RWPE2 (cell line): ENCODE measurements at regions not wholly inside any gene's neighbourhood (a gene's known extent, or its start where the extent isn't known, plus 50 kb on each side); places are given as distances from the start of the nearest gene placed in this dataset.

Experiments
- ATAC-seq: fragments of 200-7000 bp; cut with Tn5 transposase; 3 replicates; pipeline ENCODE4 v1.9.1; 2021; ENCODE audit warnings: low read depth
- DNase-seq: peaks from one replicate; pipeline ENCODE4 v3.0.0-alpha.2; 2020; ENCODE audit warnings: low spot score
- H3K27ac ChIP-seq: fragments of 450-650 bp; 2 replicates; pipeline ENCODE4 v1.5.1; 2017; ENCODE audit warnings: mild to moderate bottlenecking; ENCODE audit not compliant: poor library complexity, severe bottlenecking
- H3K27me3 ChIP-seq: fragments of 250-450 bp; sonication (Bioruptor Pico); 2 replicates; pipeline ENCODE4 v1.5.1; 2021; ENCODE audit warnings: mild to moderate bottlenecking, moderate library complexity; ENCODE audit not compliant: insufficient read depth, poor library complexity, severe bottlenecking
- H3K36me3 ChIP-seq: fragments of 250-450 bp; sonication (Bioruptor Pico); 2 replicates; pipeline ENCODE4 v1.5.1; 2020; ENCODE audit warnings: low read depth, mild to moderate bottlenecking, moderate library complexity
- H3K4me1 ChIP-seq: fragments of 250-450 bp; sonication (Bioruptor Pico); 2 replicates; pipeline ENCODE4 v1.5.1; 2021; ENCODE audit warnings: mild to moderate bottlenecking, moderate library complexity; ENCODE audit not compliant: insufficient read depth, poor library complexity, severe bottlenecking
- H3K4me3 ChIP-seq: fragments of 250-450 bp; sonication (Bioruptor Pico); 2 replicates; pipeline ENCODE4 v1.5.1; 2021; ENCODE audit warnings: mild to moderate bottlenecking, moderate library complexity; ENCODE audit not compliant: severe bottlenecking
- H3K9me3 ChIP-seq: fragments of 250-450 bp; sonication (Bioruptor Pico); 2 replicates; pipeline ENCODE4 v1.5.1; 2021; ENCODE audit warnings: mild to moderate bottlenecking, moderate library complexity; ENCODE audit not compliant: severe bottlenecking
- TF ChIP-seq, protein P1 (sequence below): fragments of 450-650 bp; IDR thresholded peaks from one replicate; pipeline ENCODE4 v1.5.1; 2017; ENCODE audit warnings: mild to moderate bottlenecking, moderate library complexity; ENCODE audit not compliant: poor library complexity, severe bottlenecking

GRCh38 chr20:22887796-22888195, 147.3 kb upstream of the SSTR4 start:
- DNase-seq (no peak), ATAC-seq (no peak)
- Histone ChIP-seq H3K9me3 (no peaks in the 10 kb centered on the region), H3K27me3 (no peaks in the 10 kb centered on the region), H3K27ac (no peak overlapping the region), H3K4me3 (no peak overlapping the region), H3K4me1 (no peaks in the 10 kb centered on the region), H3K36me3 (no peaks in the 10 kb centered on the region)
- TF ChIP-seq, protein P1, sequence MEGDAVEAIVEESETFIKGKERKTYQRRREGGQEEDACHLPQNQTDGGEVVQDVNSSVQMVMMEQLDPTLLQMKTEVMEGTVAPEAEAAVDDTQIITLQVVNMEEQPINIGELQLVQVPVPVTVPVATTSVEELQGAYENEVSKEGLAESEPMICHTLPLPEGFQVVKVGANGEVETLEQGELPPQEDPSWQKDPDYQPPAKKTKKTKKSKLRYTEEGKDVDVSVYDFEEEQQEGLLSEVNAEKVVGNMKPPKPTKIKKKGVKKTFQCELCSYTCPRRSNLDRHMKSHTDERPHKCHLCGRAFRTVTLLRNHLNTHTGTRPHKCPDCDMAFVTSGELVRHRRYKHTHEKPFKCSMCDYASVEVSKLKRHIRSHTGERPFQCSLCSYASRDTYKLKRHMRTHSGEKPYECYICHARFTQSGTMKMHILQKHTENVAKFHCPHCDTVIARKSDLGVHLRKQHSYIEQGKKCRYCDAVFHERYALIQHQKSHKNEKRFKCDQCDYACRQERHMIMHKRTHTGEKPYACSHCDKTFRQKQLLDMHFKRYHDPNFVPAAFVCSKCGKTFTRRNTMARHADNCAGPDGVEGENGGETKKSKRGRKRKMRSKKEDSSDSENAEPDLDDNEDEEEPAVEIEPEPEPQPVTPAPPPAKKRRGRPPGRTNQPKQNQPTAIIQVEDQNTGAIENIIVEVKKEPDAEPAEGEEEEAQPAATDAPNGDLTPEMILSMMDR: no peak

GRCh38 chr20:22890594-22891300, 144.4 kb upstream of the SSTR4 start:
- H3K27ac ChIP-seq: no peak overlapping the region
- no peaks in the 10 kb centered on the region for H3K27me3 ChIP-seq
- no peaks in the 10 kb centered on the region for H3K36me3 ChIP-seq
- ATAC-seq: no peak
- no peaks in the 10 kb centered on the region for H3K4me1 ChIP-seq
- no peak overlapping the region for H3K4me3 ChIP-seq
- DNase-seq: no peak
- TF ChIP-seq, protein P1: no peak
- H3K9me3 ChIP-seq: no peaks in the 10 kb centered on the region

- no peaks in the 10 kb centered on the region for H3K4me1 ChIP-seq
- no peak overlapping the region for H3K4me3 ChIP-seq
- no peaks in the 10 kb centered on the region for H3K9me3 ChIP-seq
- no peak for DNase-seq
- TF ChIP-seq, protein P1: no peak
- H3K27ac ChIP-seq: no peak overlapping the region
- H3K27me3 ChIP-seq: no peaks in the 10 kb centered on the region
- ATAC-seq: no peak
- H3K36me3 ChIP-seq: no peaks in the 10 kb centered on the region
Observed at GRCh38 chr20:22901164-22901563, 133.9 kb upstream of the SSTR4 start.

- Histone ChIP-seq H3K9me3 (no peaks in the 10 kb centered on the region), H3K27ac (no peak overlapping the region), H3K4me3 (no peak overlapping the region), H3K4me1 (no peaks in the 10 kb centered on the region), H3K36me3 (no peaks in the 10 kb centered on the region), H3K27me3 (no peaks in the 10 kb centered on the region)
- DNase-seq (no peak), ATAC-seq (no peak)
- TF ChIP-seq, protein P1: no peak
Observed at GRCh38 chr20:22901921-22902320, 133.2 kb upstream of the SSTR4 start.

- no peaks in the 10 kb centered on the region for H3K4me1 ChIP-seq
- H3K27me3 ChIP-seq: no peaks in the 10 kb centered on the region
- TF ChIP-seq, protein P1: no peak
- no peak overlapping the region for H3K27ac ChIP-seq
- no peak overlapping the region for H3K4me3 ChIP-seq
- no peaks in the 10 kb centered on the region for H3K9me3 ChIP-seq
- H3K36me3 ChIP-seq: no peaks in the 10 kb centered on the region
- DNase-seq (no peak), ATAC-seq (no peak)
Observed at GRCh38 chr20:22904386-22904785, 130.7 kb upstream of the SSTR4 start.
